Fibroblast of lung (primary cell): ENCODE measurements at regions not wholly inside any gene's neighbourhood (a gene's known extent, or its start where the extent isn't known, plus 50 kb on each side); places are given as distances from the start of the nearest gene placed in this dataset.

Experiments
- CTCF ChIP-seq, 2 donors: IDR thresholded peaks in 1 of 2; conservative IDR thresholded peaks in 1 of 2; 1 replicate in 1 of 2; 2 replicates in 1 of 2; pipeline ENCODE4 v1.5.1; 2011 to 2012; ENCODE audit warnings: low read length in 2 of 2, control low read depth in 1 of 2, inconsistent platforms in 1 of 2, low read depth in 1 of 2, mild to moderate bottlenecking in 1 of 2
- EZH2 ChIP-seq: IDR thresholded peaks from 2 replicates; pipeline ENCODE4 v1.5.1; 2012; ENCODE audit warnings: low read length, control low read depth, mild to moderate bottlenecking; ENCODE audit errors: missing control alignments

GRCh38 chr6:156160007-156160794 is 617.0 kb upstream of the ARID1B start:
- TF ChIP-seq CTCF (conservative IDR thresholded peaks at IDR 0.05 in 1 of 2, IDR thresholded peaks at IDR 0.05 in 1 of 2; ENCODE audit: low read depth in 1 of 2, low read length in 2 of 2) (no peak), EZH2 (no peak)
